OCI-LY1 (cell line): ENCODE measurements at regions not wholly inside any gene's neighbourhood (a gene's known extent, or its start where the extent isn't known, plus 50 kb on each side); places are given as distances from the start of the nearest gene placed in this dataset.

Experiments
- H2AFZ ChIP-seq: fragments of 200-600 bp; sonication (generic), shearing (Covaris generic); 2 replicates; pipeline ENCODE4 v1.6.0; 2014; ENCODE audit warnings: antibody characterized with exemption, mild to moderate bottlenecking, low read length
- H3F3A ChIP-seq: fragments of 200-600 bp; sonication (generic), shearing (Covaris generic); 2 replicates; pipeline ENCODE4 v1.6.0; 2014; ENCODE audit warnings: mild to moderate bottlenecking, antibody characterized with exemption, low read length, moderate library complexity; ENCODE audit not compliant: insufficient read depth
- H3K27ac ChIP-seq: fragments of 200-600 bp; sonication (generic); 2 replicates; pipeline ENCODE4 v1.5.1; 2014; ENCODE audit warnings: low read length, mixed run types, mild to moderate bottlenecking, low read depth; ENCODE audit not compliant: poor library complexity, severe bottlenecking
- H3K27me3 ChIP-seq: fragments of 200-600 bp; sonication (generic); 2 replicates; pipeline ENCODE4 v1.6.0; 2014; ENCODE audit warnings: antibody characterized with exemption, mild to moderate bottlenecking, low read length, moderate library complexity; ENCODE audit not compliant: insufficient read depth
- H3K36me3 ChIP-seq: fragments of 200-600 bp; sonication (generic); 2 replicates; pipeline ENCODE4 v1.6.1; 2014; ENCODE audit warnings: mild to moderate bottlenecking, antibody characterized with exemption, low read length, moderate library complexity, mixed read lengths; ENCODE audit not compliant: insufficient read depth
- H3K4me1 ChIP-seq: fragments of 200-600 bp; sonication (generic); 2 replicates; pipeline ENCODE4 v1.5.1; 2014; ENCODE audit warnings: mild to moderate bottlenecking, low read length, moderate library complexity; ENCODE audit not compliant: insufficient read depth, severe bottlenecking
- H3K4me2 ChIP-seq: fragments of 200-600 bp; sonication (generic), shearing (Covaris generic); 2 replicates; pipeline ENCODE4 v1.6.1; 2014; ENCODE audit warnings: low read length
- H3K4me3 ChIP-seq: fragments of 200-600 bp; sonication (generic); 2 replicates; pipeline ENCODE4 v1.5.1; 2014; ENCODE audit warnings: low read length, low read depth, mild to moderate bottlenecking, mixed read lengths; ENCODE audit not compliant: poor library complexity, severe bottlenecking
- H3K79me2 ChIP-seq: fragments of 200-600 bp; shearing (Covaris generic); 2 replicates; pipeline ENCODE4 v1.6.1; 2016; ENCODE audit warnings: mixed run types, low read length, mixed read lengths; ENCODE audit not compliant: insufficient read depth
- H3K9ac ChIP-seq: fragments of 200-600 bp; sonication (generic), shearing (Covaris generic); 2 replicates; pipeline ENCODE4 v1.6.1; 2014; ENCODE audit warnings: mild to moderate bottlenecking, low read length, mixed read lengths
- H3K9me2 ChIP-seq: fragments of 200-600 bp; sonication (generic), shearing (Covaris generic); 2 replicates; pipeline ENCODE4 v1.6.1; 2014; ENCODE audit warnings: low read depth, mild to moderate bottlenecking, low read length, mixed read lengths
- H3K9me3 ChIP-seq: fragments of 200-600 bp; shearing (Covaris generic); 2 replicates; pipeline ENCODE4 v1.6.1; 2014; ENCODE audit warnings: low read length, mixed read lengths
- H4K20me1 ChIP-seq: fragments of 200-600 bp; sonication (generic), shearing (Covaris generic); 2 replicates; pipeline ENCODE4 v1.6.0; 2016; ENCODE audit warnings: mild to moderate bottlenecking, low read length; ENCODE audit not compliant: insufficient read depth
- CTCF ChIP-seq: fragments of 200-600 bp; sonication (generic), shearing (Covaris generic); IDR thresholded peaks from 2 replicates; pipeline ENCODE4 v1.5.1; 2017; ENCODE audit warnings: mild to moderate bottlenecking, antibody characterized with exemption, low read length, moderate library complexity, mixed read lengths
- EZH2 ChIP-seq: fragments of 200-600 bp; sonication (generic), shearing (Covaris generic); IDR thresholded peaks from 2 replicates; pipeline ENCODE4 v1.8.0; 2017; ENCODE audit warnings: borderline replicate concordance, mixed run types, mild to moderate bottlenecking, antibody characterized with exemption, low read length, moderate library complexity, mixed read lengths

DNA sequence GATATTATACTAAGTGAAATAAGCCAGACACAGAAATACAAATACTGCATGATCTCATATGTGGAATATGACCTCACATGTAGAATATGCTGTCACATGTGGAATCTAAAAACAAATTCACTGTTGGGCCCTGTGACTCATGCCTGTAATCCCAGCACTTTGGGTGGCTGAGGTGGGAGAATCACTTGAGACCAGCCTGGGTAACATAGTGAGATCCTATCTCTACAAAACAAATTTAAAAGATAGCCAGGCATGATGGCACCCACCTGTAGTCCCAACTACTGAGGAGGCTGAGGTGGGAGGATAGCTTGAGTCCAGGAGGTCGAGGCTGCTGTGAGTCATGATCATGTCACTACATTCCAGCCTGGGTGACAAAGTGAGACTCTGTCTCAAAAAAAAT is 160.3 kb downstream of the PTEN start:
- Histone ChIP-seq H3K27ac (no peak overlapping the region), H3K27me3 (no peaks in the 10 kb centered on the region), H3K9me3 (no peaks in the 10 kb centered on the region), H3K4me1 (no peaks in the 10 kb centered on the region), H3K36me3 (no peaks in the 10 kb centered on the region), H3K9ac (no peak overlapping the region), H3K4me3 (no peak overlapping the region), H3K79me2 (no peaks in the 10 kb centered on the region), H2AFZ (no peak overlapping the region), H4K20me1 (no peaks in the 10 kb centered on the region), H3K4me2 (no peak overlapping the region), H3F3A (no peaks in the 10 kb centered on the region), H3K9me2 (no peaks in the 10 kb centered on the region)
- no peak for TF ChIP-seq CTCF
- TF ChIP-seq EZH2, result no peak

- Histone ChIP-seq H3K4me3 (no peak overlapping the region), H3K9me3 (no peaks in the 10 kb centered on the region), H3K27me3 (no peaks in the 10 kb centered on the region), H3K4me2 (no peak overlapping the region), H4K20me1 (no peaks in the 10 kb centered on the region), H3K36me3 (no peaks in the 10 kb centered on the region), H3K27ac (no peak overlapping the region), H3K79me2 (no peaks in the 10 kb centered on the region), H3F3A (no peaks in the 10 kb centered on the region), H3K4me1 (no peaks in the 10 kb centered on the region), H3K9ac (no peak overlapping the region), H3K9me2 (no peaks in the 10 kb centered on the region), H2AFZ (no peak overlapping the region)
- TF ChIP-seq EZH2 (no peak), CTCF (no peak)
Observed at GRCh38 chr10:88026031-88026430, 162.6 kb downstream of the PTEN start.

DNA sequence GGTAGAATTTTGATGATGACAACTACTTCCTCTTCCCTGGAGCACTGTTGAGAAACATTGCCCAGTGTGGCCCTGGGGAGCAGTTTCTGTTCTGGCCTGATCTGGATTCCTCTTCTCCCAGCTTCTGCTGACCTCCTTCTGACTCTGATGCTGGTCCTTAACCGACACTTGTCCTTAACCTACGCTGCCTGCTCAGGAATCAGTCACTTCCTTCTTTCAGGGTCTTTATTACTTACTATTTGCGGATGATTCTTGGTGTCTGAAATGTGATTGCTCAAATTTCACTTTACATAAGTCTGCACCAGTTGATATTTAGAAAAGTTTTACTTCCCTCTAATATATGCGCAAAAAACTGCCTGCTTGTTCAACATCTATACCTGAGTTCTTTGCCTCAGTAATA is 164.1 kb downstream of the PTEN start:
- TF ChIP-seq EZH2 (no peak), CTCF (no peak)
- H3K79me2 ChIP-seq, result no peaks in the 10 kb centered on the region
- no peak overlapping the region for H3K9ac ChIP-seq

More for the DNA sequence above, 164.1 kb downstream of the PTEN start:
- no peaks in the 10 kb centered on the region for H3K9me3 ChIP-seq
- no peaks in the 10 kb centered on the region for H3K9me2 ChIP-seq
- no peaks in the 10 kb centered on the region for H3F3A ChIP-seq
- H3K27me3 ChIP-seq, result no peaks in the 10 kb centered on the region
- H3K4me2 ChIP-seq, result no peak overlapping the region
- no peaks in the 10 kb centered on the region for H3K4me1 ChIP-seq
- H3K27ac ChIP-seq, result no peak overlapping the region
- H2AFZ ChIP-seq, result no peak overlapping the region
- H4K20me1 ChIP-seq, result no peaks in the 10 kb centered on the region
- no peak overlapping the region for H3K4me3 ChIP-seq
- no peaks in the 10 kb centered on the region for H3K36me3 ChIP-seq
